GM23248 (cell line): ENCODE measurements at regions not wholly inside any gene's neighbourhood (a gene's known extent, or its start where the extent isn't known, plus 50 kb on each side); places are given as distances from the start of the nearest gene placed in this dataset.

Source experiments
- DNase-seq: peaks from one replicate; pipeline ENCODE4 v3.0.0-alpha.2; 2015
- H2AFZ ChIP-seq: fragments of 200-600 bp; sonication (generic); 2 replicates; pipeline ENCODE4 v1.6.1; 2016; ENCODE audit warnings: antibody characterized with exemption
- H3F3A ChIP-seq: fragments of 200-600 bp; sonication (generic); 2 replicates; pipeline ENCODE4 v1.6.1; 2016; ENCODE audit warnings: mild to moderate bottlenecking, antibody characterized with exemption, mixed run types; ENCODE audit not compliant: insufficient read depth
- H3K27ac ChIP-seq: fragments of 200-600 bp; sonication (generic); 2 replicates; pipeline ENCODE4 v1.5.1; 2016; ENCODE audit warnings: mild to moderate bottlenecking
- H3K27me3 ChIP-seq: fragments of 200-600 bp; sonication (generic); replicated peaks from 2 replicates; pipeline ENCODE4 v1.6.1; 2016; ENCODE audit warnings: mild to moderate bottlenecking; ENCODE audit not compliant: insufficient read depth
- H3K36me3 ChIP-seq: fragments of 200-600 bp; sonication (generic); 2 replicates; pipeline ENCODE4 v1.6.1; 2016; ENCODE audit warnings: low read depth, mild to moderate bottlenecking
- H3K4me1 ChIP-seq: fragments of 200-600 bp; sonication (generic); 2 replicates; pipeline ENCODE4 v1.6.1; 2016; ENCODE audit warnings: mild to moderate bottlenecking; ENCODE audit not compliant: insufficient read depth
- H3K4me2 ChIP-seq: fragments of 200-600 bp; sonication (generic); one replicate; pipeline ENCODE4 v1.6.1; 2016; ENCODE audit warnings: mild to moderate bottlenecking; ENCODE audit not compliant: unreplicated experiment
- H3K4me3 ChIP-seq: fragments of 200-600 bp; sonication (generic); 2 replicates; pipeline ENCODE4 v1.5.1; 2016; ENCODE audit warnings: mild to moderate bottlenecking
- H3K79me2 ChIP-seq: fragments of 200-600 bp; sonication (generic); 2 replicates; pipeline ENCODE4 v1.6.1; 2016; ENCODE audit warnings: mild to moderate bottlenecking; ENCODE audit not compliant: insufficient read depth
- H3K9ac ChIP-seq: fragments of 200-600 bp; sonication (generic); 2 replicates; pipeline ENCODE4 v1.6.1; 2016; ENCODE audit warnings: mild to moderate bottlenecking
- H3K9me2 ChIP-seq: fragments of 200-600 bp; sonication (generic); 2 replicates; pipeline ENCODE4 v1.6.1; 2016; ENCODE audit warnings: mixed run types, mild to moderate bottlenecking, moderate library complexity; ENCODE audit not compliant: insufficient read depth
- H3K9me3 ChIP-seq: fragments of 200-600 bp; sonication (generic); one replicate; pipeline ENCODE4 v1.6.1; 2017; ENCODE audit warnings: low read depth
- H4K20me1 ChIP-seq: fragments of 200-600 bp; sonication (generic); 2 replicates; pipeline ENCODE4 v1.6.0; 2016; ENCODE audit not compliant: insufficient read depth
- EZH2 ChIP-seq: fragments of 200-600 bp; sonication (generic); IDR thresholded peaks from 2 replicates; pipeline ENCODE4 v1.6.1; 2018; ENCODE audit warnings: antibody characterized with exemption, mild to moderate bottlenecking; ENCODE audit not compliant: insufficient read depth, poor library complexity, severe bottlenecking
- EZH2phosphoT487 ChIP-seq: fragments of 200-600 bp; sonication (generic); IDR thresholded peaks from 2 replicates; pipeline ENCODE4 v1.6.1; 2018; ENCODE audit warnings: antibody characterized with exemption, moderate library complexity, mild to moderate bottlenecking, low read depth; ENCODE audit not compliant: insufficient read depth
- WGBS, 2 experiments: methylation state at CpG; one replicate each; pipeline ENCODE4 v1.1.6; 2015 to 2017; ENCODE audit warnings: low lambda C conversion rate in 2 of 2, low coverage in 1 of 2; ENCODE audit errors: missing lambda C conversion rate in 2 of 2; 5-methylcytosine and 5-hydroxymethylcytosine counted together
- in situ Hi-C: fragments of 300-500 bp; cut with MboI; formaldehyde crosslinking; loops from 2 replicates; pipeline ENCODE4 v1.15.0; 2020

GRCh38 chr10:3446221-3446620, 273.6 kb upstream of the PITRM1 start:
- Histone ChIP-seq H2AFZ (no peak overlapping the region), H3K36me3 (no peaks in the 10 kb centered on the region), H3K4me1 (peaks cover 1% of the 10 kb centered on the region; the same call in 1 of the 2 replicates), H3K27ac (no peak overlapping the region), H4K20me1 (no peaks in the 10 kb centered on the region), H3K4me3 (no peak overlapping the region), H3K4me2 (no peak overlapping the region), H3K79me2 (no peaks in the 10 kb centered on the region), H3K9me3 (no peaks in the 10 kb centered on the region), H3K9me2 (no peaks in the 10 kb centered on the region), H3K9ac (no peak overlapping the region), H3K27me3 (no peaks in the 10 kb centered on the region), H3F3A (peaks cover 6% of the 10 kb centered on the region; the same call in 1 of the 2 replicates)
- TF ChIP-seq EZH2, result no peak
- no peak for TF ChIP-seq EZH2phosphoT487
- in situ Hi-C loops, result no loop called here
- DNase-seq, result no peak
- 68 to 75% methylated on average over 4 of the region's 4 CpGs for WGBS, 2 experiments

GRCh38 chr10:3445648-3446047, 273.1 kb upstream of the PITRM1 start:
- no peak overlapping the region for H3K4me2 ChIP-seq
- H4K20me1 ChIP-seq, result no peaks in the 10 kb centered on the region
- H2AFZ ChIP-seq, result no peak overlapping the region
- H3K36me3 ChIP-seq, result no peaks in the 10 kb centered on the region
- H3K9me2 ChIP-seq, result no peaks in the 10 kb centered on the region
- no peaks in the 10 kb centered on the region for H3K27me3 ChIP-seq
- in situ Hi-C loops, result no loop called here
- TF ChIP-seq EZH2, result no peak
- no peak for TF ChIP-seq EZH2phosphoT487
- H3K27ac ChIP-seq, result no peak overlapping the region
- WGBS, 2 experiments, result 15 to 26% methylated on average over 4 of the region's 4 CpGs
- 0 out of 2 replicates have a peak, but pooled peaks cover 3% of the 10 kb centered on the region for H3F3A ChIP-seq
- no peaks in the 10 kb centered on the region for H3K4me1 ChIP-seq
- H3K9me3 ChIP-seq, result no peaks in the 10 kb centered on the region
- no peak overlapping the region for H3K9ac ChIP-seq
- peak; percentile 44 for DNase-seq
- H3K4me3 ChIP-seq, result no peak overlapping the region
- H3K79me2 ChIP-seq, result no peaks in the 10 kb centered on the region

- no peaks in the 10 kb centered on the region for H4K20me1 ChIP-seq
- no peaks in the 10 kb centered on the region for H3K79me2 ChIP-seq
- peaks cover 1% of the 10 kb centered on the region; the same call in 1 of the 2 replicates for H3K4me1 ChIP-seq
- 0 out of 2 replicates have a peak, but pooled peaks cover 3% of the 10 kb centered on the region for H3F3A ChIP-seq
- in situ Hi-C loops, result no loop called here
- no peak for TF ChIP-seq EZH2
- TF ChIP-seq EZH2phosphoT487, result no peak
- H3K9me2 ChIP-seq, result no peaks in the 10 kb centered on the region
- no peak overlapping the region for H3K4me3 ChIP-seq
- no peaks in the 10 kb centered on the region for H3K9me3 ChIP-seq
- H3K27me3 ChIP-seq, result no peaks in the 10 kb centered on the region
- H3K36me3 ChIP-seq, result no peaks in the 10 kb centered on the region
- no peak for DNase-seq
- no peak overlapping the region for H2AFZ ChIP-seq
- H3K4me2 ChIP-seq, result no peak overlapping the region
- WGBS, 2 experiments, result 81 to 87% methylated on average over 8 of the region's 8 CpGs
- H3K27ac ChIP-seq, result no peak overlapping the region
- no peak overlapping the region for H3K9ac ChIP-seq
Observed at GRCh38 chr10:3442451-3442990, 269.9 kb upstream of the PITRM1 start.

- H2AFZ ChIP-seq, result no peak overlapping the region
- no peaks in the 10 kb centered on the region for H3F3A ChIP-seq
- H3K4me3 ChIP-seq, result no peak overlapping the region
- H3K27ac ChIP-seq, result no peak overlapping the region
- in situ Hi-C loops, result no loop called here
- H3K79me2 ChIP-seq, result no peaks in the 10 kb centered on the region
- DNase-seq, result no peak
- no peak overlapping the region for H3K4me2 ChIP-seq
- TF ChIP-seq EZH2 (no peak), EZH2phosphoT487 (no peak)
- H3K9me3 ChIP-seq, result no peaks in the 10 kb centered on the region
- H3K9me2 ChIP-seq, result no peaks in the 10 kb centered on the region
- no peak overlapping the region for H3K9ac ChIP-seq
- H3K36me3 ChIP-seq, result no peaks in the 10 kb centered on the region
- no peaks in the 10 kb centered on the region for H4K20me1 ChIP-seq
- no peaks in the 10 kb centered on the region for H3K27me3 ChIP-seq
- H3K4me1 ChIP-seq, result peaks cover 7% of the 10 kb centered on the region; the same call in 1 of the 2 replicates
Observed at GRCh38 chr10:3439183-3439582, 266.6 kb upstream of the PITRM1 start.

- H3K4me3 ChIP-seq, result no peak overlapping the region
- H3K4me2 ChIP-seq, result no peak overlapping the region
- peaks cover 7% of the 10 kb centered on the region; the same call in 1 of the 2 replicates for H3K4me1 ChIP-seq
- no peaks in the 10 kb centered on the region for H3K79me2 ChIP-seq
- 89% methylated on average over 4 of the region's 4 CpGs for WGBS, 2 experiments
- H3K9me2 ChIP-seq, result no peaks in the 10 kb centered on the region
- in situ Hi-C loops, result no loop called here
- no peak for TF ChIP-seq EZH2phosphoT487
- no peak for TF ChIP-seq EZH2
- no peak overlapping the region for H3K27ac ChIP-seq
- H2AFZ ChIP-seq, result no peak overlapping the region
- H3K9me3 ChIP-seq, result no peaks in the 10 kb centered on the region
- H3K9ac ChIP-seq, result no peak overlapping the region
- no peaks in the 10 kb centered on the region for H4K20me1 ChIP-seq
- DNase-seq, result no peak
- H3K36me3 ChIP-seq, result no peaks in the 10 kb centered on the region
- no peaks in the 10 kb centered on the region for H3K27me3 ChIP-seq
- H3F3A ChIP-seq, result no peaks in the 10 kb centered on the region
Observed at GRCh38 chr10:3438606-3439005, 266.0 kb upstream of the PITRM1 start.
